Neural crest cell (in vitro differentiated cells): ENCODE measurements at regions not wholly inside any gene's neighbourhood (a gene's known extent, or its start where the extent isn't known, plus 50 kb on each side); places are given as distances from the start of the nearest gene placed in this dataset.

ENCODE experiments used
- DNase-seq: peaks from one replicate; pipeline ENCODE4 v3.0.0; 2021; ENCODE audit warnings: low read depth, mixed read lengths, low spot score
- H3K27ac Mint-ChIP-seq: one replicate; pipeline ENCODE4 v1.8.0; 2021; ENCODE audit warnings: mild to moderate bottlenecking, mixed read lengths; ENCODE audit not compliant: unreplicated experiment
- H3K27me3 Mint-ChIP-seq: 2 replicates; pipeline ENCODE4 v1.8.0; 2021; ENCODE audit warnings: low read depth, mild to moderate bottlenecking, mixed read lengths
- H3K36me3 Mint-ChIP-seq: 2 replicates; pipeline ENCODE4 v1.8.0; 2021; ENCODE audit warnings: low read depth, mild to moderate bottlenecking, mixed read lengths
- H3K4me1 Mint-ChIP-seq: 2 replicates; pipeline ENCODE4 v1.8.0; 2021; ENCODE audit warnings: mixed read lengths
- H3K4me3 Mint-ChIP-seq: one replicate; pipeline ENCODE4 v1.8.0; 2021; ENCODE audit warnings: mild to moderate bottlenecking, mixed read lengths
- H3K9me3 Mint-ChIP-seq: 2 replicates; pipeline ENCODE4 v1.8.0; 2021; ENCODE audit warnings: mixed read lengths
- TF ChIP-seq, protein P1 (sequence below): fragments of 200-600 bp; sonication (generic); conservative IDR thresholded peaks from 2 replicates; pipeline ENCODE4 v1.5.0; 2021; ENCODE audit warnings: antibody characterized with exemption, mild to moderate bottlenecking

DNA sequence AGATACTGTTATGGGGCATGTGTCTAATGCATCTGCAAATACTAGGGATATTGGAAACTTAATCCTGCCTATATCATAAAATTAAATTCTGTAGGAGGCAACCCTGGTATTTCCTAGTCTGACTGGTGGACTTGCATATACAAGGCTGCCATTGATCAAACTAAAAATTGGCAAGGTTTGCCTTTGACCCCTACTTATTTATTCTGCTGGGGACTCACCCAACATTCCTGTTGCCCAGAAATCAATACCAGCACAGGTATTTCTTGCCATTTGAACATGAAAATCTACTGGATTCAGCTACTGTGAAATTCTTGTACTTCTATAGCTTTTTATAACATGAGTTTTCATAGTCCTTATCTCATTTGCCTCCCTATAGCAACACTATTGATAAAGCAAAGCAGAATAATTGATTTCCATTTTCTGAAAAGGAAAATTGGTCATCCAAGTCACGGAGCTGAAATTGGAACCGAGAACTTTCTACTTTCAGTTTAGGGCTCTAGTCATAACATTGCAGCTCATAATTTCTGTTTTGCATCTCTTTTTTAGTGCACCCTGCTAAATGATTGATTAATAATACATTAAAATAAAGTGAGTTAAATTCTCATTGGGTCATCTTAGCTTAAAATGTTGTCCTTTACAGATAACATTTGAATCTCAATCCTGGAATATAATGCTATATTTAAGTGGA is 365.2 kb downstream of the MFSD1 start:
- Mint-ChIP-seq H3K27me3 (no peaks in the 10 kb centered on the region), H3K4me1 (no peaks in the 10 kb centered on the region), H3K9me3 (no peaks in the 10 kb centered on the region), H3K36me3 (no peaks in the 10 kb centered on the region), H3K27ac (no peak overlapping the region), H3K4me3 (no peak overlapping the region)
- TF ChIP-seq, protein P1, sequence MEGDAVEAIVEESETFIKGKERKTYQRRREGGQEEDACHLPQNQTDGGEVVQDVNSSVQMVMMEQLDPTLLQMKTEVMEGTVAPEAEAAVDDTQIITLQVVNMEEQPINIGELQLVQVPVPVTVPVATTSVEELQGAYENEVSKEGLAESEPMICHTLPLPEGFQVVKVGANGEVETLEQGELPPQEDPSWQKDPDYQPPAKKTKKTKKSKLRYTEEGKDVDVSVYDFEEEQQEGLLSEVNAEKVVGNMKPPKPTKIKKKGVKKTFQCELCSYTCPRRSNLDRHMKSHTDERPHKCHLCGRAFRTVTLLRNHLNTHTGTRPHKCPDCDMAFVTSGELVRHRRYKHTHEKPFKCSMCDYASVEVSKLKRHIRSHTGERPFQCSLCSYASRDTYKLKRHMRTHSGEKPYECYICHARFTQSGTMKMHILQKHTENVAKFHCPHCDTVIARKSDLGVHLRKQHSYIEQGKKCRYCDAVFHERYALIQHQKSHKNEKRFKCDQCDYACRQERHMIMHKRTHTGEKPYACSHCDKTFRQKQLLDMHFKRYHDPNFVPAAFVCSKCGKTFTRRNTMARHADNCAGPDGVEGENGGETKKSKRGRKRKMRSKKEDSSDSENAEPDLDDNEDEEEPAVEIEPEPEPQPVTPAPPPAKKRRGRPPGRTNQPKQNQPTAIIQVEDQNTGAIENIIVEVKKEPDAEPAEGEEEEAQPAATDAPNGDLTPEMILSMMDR: no peak
- no peak for DNase-seq

- no peaks in the 10 kb centered on the region for H3K4me1 Mint-ChIP-seq
- no peak for DNase-seq
- no peaks in the 10 kb centered on the region for H3K36me3 Mint-ChIP-seq
- H3K4me3 Mint-ChIP-seq: no peak overlapping the region
- H3K27ac Mint-ChIP-seq: no peak overlapping the region
- TF ChIP-seq, protein P1: no peak
- H3K9me3 Mint-ChIP-seq: no peaks in the 10 kb centered on the region
- H3K27me3 Mint-ChIP-seq: no peaks in the 10 kb centered on the region
Measured at GRCh38 chr3:159168788-159169187, 366.9 kb downstream of the MFSD1 start.

DNA sequence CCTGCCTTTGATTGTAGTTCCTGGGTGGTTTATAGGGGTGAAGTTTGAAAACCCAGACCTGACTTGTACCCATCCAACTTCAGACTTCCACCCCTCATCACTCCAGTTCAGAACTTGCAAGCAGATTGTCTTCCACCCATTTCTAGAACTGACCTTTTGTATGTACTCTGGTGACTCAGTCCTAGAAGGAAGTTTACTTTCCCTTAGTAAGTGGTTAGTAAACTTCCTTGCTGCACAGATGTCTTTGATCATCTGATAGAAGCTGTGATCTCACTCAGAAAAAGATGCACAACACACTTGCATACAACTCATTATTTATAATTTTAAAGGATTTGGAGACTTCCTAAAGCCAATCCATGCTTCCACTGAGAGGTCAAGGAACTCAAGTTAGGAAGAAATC is 368.0 kb downstream of the MFSD1 start:
- H3K27ac Mint-ChIP-seq: no peak overlapping the region
- TF ChIP-seq, protein P1: no peak
- no peak overlapping the region for H3K4me3 Mint-ChIP-seq
- no peaks in the 10 kb centered on the region for H3K9me3 Mint-ChIP-seq
- no peaks in the 10 kb centered on the region for H3K36me3 Mint-ChIP-seq
- DNase-seq: no peak
- H3K27me3 Mint-ChIP-seq: no peaks in the 10 kb centered on the region
- no peaks in the 10 kb centered on the region for H3K4me1 Mint-ChIP-seq

- Mint-ChIP-seq H3K9me3 (no peaks in the 10 kb centered on the region), H3K36me3 (no peaks in the 10 kb centered on the region), H3K27ac (no peak overlapping the region), H3K4me3 (no peak overlapping the region), H3K27me3 (no peaks in the 10 kb centered on the region), H3K4me1 (no peaks in the 10 kb centered on the region)
- TF ChIP-seq, protein P1: no peak
- no peak for DNase-seq
Measured at GRCh38 chr3:159170436-159171003, 368.7 kb downstream of the MFSD1 start.

DNA sequence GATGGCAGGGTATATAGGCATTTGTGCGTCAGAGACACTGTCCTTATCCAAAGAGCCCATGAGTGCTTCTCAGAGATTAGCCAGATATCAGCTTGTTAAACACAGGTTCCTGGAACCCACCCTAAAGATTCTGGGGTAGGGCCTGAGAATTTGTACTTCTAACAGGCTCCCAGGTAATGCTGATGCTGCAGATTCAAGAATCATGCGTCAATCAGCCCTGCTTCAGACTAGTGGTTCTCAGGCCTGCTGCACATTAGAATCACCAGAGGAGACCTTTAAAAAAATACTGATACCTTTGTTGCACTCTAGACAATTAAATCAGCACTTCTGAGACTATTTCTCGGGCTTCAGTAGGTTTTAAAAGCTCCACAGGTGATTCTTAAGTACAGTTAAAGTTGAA is 369.5 kb downstream of the MFSD1 start:
- no peak for DNase-seq
- Mint-ChIP-seq H3K4me1 (no peaks in the 10 kb centered on the region), H3K36me3 (no peaks in the 10 kb centered on the region), H3K4me3 (no peak overlapping the region), H3K27me3 (no peaks in the 10 kb centered on the region), H3K9me3 (no peaks in the 10 kb centered on the region), H3K27ac (no peak overlapping the region)
- TF ChIP-seq, protein P1: no peak
